Uterus (tissue), 2 donors: ENCODE measurements at regions not wholly inside any gene's neighbourhood (a gene's known extent, or its start where the extent isn't known, plus 50 kb on each side); places are given as distances from the start of the nearest gene placed in this dataset.

ENCODE experiments used
- CTCF ChIP-seq, 4 experiments: fragments of 200-600 bp in 2 of 4; fragments of 450-650 bp in 2 of 4; sonication (generic) in 2 of 4; IDR thresholded peaks; one replicate each; pipeline ENCODE4 v1.5.1; 2016 to 2019; ENCODE audit warnings: antibody characterized with exemption in 4 of 4, mild to moderate bottlenecking in 2 of 4, moderate library complexity in 1 of 4
- POLR2A ChIP-seq, 2 donors: fragments of 450-650 bp; IDR thresholded peaks; one replicate each; pipeline ENCODE4 v1.6.1; 2016; ENCODE audit warnings: antibody characterized with exemption in 2 of 2, mild to moderate bottlenecking in 1 of 2, moderate library complexity in 1 of 2

GRCh38 chr2:216289470-216289869 lies 82.8 kb downstream of the MARCHF4 start:
- TF ChIP-seq CTCF (IDR thresholded peaks at IDR 0.05) (no peak), POLR2A (IDR thresholded peaks at IDR 0.05) (no peak)
